HG02852 (cell line): ENCODE measurements at regions not wholly inside any gene's neighbourhood (a gene's known extent, or its start where the extent isn't known, plus 50 kb on each side); places are given as distances from the start of the nearest gene placed in this dataset.

Experiments used
- ATAC-seq: cut with Tn5 transposase; IDR thresholded peaks from one replicate; pipeline ENCODE4 v1.9.1; 2021; ENCODE audit warnings: mild to moderate bottlenecking, moderate library complexity; ENCODE audit not compliant: unreplicated experiment

DNA sequence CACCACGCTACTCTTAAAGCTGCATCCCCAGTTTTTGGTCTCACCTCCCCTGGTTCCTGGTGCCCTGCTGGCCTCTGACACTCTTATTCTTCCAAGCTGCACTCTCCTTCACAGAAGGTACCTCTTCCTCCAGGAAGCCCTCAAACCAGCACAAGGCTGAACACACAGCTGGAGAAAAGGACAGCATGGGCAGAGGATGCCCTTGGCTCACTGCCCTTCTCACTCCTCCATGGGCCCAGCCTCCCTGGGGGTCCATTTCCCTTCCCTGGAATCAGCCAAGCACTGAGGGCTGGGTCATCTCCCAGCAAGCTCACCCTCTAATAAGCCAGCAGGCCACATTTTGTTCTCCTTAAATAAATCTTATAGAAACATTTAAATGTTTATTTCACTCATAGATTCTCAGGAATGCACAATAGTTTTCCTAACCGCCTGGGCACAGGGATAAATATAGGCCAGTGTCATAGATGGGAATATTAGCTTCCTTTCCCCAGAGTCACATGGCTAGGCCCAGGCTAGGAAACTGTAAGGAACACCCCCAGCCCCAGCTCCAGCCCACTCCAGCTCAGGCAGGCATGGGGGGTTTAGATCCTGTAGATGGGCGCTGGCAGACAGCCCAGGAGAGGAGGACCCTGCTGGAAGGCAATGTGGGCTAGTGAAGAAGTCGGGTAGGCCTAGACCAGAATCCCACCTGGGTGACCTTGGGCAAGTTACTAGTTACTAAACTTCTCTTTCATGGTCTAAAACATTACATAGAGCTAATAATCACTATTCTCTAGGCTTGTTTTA lies 51.5 kb downstream of the IRAG1 start:
- ATAC-seq, result no peak

DNA sequence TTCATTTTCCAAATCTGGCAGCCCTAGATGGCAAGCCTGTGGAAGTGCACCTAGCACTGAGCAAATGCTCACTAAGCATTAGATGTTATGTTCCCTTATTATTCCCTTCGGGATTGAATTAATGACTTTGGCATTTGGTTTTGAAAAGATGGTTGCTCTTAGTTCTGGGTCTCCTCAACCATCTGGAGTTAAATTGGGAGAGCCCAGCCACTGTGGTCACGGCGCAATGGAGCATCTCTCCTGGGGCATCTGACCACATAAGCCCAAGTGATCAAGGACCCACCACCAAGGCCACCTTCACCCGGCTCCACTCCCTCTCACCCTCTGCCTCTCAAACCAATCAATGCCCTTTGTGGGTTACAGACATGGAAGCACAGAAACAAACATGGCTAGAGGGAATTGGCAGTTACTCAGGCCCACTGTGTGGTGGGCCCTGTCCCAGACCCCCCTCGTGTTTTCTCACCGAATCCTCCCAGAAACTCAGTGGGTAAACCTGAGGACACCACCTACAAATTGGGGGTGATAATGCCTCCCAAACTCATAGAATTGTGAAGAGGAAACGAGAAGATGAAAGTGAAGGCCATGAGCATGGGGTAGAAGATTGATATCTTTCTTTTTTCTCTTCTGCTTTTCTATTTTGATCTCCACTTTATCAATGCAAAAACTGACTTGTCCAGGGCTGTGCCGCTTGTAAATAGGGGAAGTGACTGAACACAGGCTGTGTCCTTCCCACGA lies 52.2 kb downstream of the IRAG1 start:
- ATAC-seq, result peak; percentile 91

- ATAC-seq, result no peak
Observed at GRCh38 chr11:10640308-10640707, 53.2 kb downstream of the IRAG1 start.

DNA sequence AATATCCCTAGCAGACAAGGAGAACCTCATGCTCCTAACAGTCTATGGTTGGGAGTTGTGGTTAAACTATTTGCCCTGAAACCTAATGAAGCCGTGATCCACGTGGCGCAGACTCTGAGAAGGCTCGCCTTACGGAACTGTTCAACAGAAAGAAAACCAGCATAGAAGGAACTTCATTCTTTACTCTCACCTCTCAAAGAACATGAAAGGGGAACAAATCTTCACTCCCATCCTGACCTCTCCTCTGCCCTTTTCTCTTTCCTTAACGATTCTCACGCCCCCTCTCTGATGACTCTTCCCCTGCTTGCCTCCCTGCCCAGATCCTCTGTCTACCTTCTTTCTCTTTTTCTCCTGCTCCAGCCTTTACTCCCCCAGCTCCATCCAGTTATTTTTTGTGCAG lies 54.2 kb downstream of the IRAG1 start:
- ATAC-seq, result no peak

GRCh38 chr11:10638316-10638925 lies 55.1 kb downstream of the IRAG1 start:
- no peak for ATAC-seq

DNA sequence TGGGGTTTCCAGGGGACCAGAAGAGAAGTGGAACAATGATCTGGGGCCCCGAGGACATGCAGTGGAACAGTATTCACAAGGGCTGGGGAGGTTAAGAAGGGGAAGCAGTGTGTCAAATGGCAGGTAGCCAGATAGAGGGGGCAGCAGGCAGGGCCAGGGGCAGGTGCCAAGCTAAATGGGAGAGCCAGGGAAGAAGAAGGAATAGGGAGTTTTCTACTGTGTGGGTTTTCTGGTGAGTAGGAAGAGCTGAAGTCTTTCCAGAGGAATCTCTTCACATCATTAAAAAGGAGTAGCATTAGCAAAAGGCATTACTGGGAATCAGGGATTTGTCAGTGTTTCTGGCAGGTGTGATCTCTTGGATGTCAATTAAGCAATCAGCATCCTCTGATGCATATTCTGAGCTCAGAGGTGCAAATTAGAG lies 55.8 kb downstream of the IRAG1 start:
- ATAC-seq, result no peak

- ATAC-seq, result no peak
Observed at GRCh38 chr11:10634407-10634806, 59.1 kb downstream of the IRAG1 start.

- no peak for ATAC-seq
Observed at GRCh38 chr11:10633261-10633660, 60.3 kb downstream of the IRAG1 start.

DNA sequence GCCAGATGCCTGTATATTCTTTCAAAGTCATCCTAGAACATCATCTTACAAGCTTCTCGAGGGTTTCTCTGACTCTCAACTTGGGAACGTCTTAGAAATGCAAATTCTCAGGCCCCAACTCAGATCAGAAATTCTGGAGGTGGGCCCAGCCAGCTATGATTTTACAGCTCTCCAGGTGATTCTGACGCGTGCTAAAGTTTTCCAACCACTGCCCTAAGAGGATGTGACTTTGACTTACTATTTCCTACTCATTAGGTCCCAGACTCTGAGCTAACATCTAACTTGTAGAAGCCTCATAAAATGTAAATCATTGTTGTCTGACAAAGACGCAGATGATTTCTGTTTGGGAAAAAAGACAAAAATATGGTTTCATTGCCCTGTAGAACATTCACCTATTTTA lies 61.1 kb downstream of the IRAG1 start:
- ATAC-seq, result no peak

DNA sequence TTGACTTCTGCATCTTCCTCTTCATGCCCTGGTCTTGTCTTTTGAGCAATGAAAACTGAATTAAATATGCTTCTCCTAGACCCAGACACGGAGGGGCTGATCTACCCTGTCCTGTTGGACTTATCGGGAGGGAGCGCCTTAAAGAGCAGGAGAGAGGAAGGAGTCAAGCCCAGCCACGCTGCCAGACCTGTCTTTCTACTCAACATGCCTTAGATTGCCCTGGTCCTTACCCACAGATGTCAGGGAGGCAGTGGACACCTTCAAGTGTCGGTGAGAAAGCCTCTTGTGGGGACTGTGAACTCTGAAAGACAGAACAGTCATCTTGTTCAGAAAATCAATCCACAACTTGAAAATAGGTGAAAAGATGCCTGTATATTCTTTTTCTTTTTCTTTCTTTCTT lies 61.8 kb downstream of the IRAG1 start:
- no peak for ATAC-seq

DNA sequence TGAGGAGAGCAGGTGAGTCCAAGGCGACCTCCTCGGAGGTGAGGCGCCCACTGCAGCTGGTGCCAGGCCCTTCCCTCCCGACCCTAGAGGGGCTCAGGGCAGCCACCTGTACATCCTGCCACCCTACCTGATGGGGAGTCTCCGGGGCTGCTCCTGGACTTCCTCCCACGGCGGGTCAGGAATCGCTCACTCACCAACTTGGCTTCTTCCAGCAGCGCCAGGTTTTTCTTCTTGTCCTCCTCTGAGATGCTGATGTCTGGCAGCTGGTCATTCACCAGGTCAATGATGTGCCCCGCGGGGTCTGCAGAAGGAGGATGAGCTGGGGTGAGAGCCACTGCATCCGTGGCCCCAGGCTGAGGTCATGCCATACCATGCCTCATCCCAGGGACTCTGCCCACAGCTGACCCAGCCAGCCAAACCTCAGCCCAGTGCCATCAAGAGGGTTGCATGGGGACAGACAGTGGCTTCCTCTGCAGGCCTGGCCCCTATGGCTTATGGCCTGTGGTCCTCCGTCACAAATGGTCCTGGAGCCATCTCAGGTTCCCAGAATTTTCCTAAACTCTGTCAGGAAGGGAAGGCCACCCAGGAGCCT lies 61.0 kb upstream of the LYVE1 start:
- ATAC-seq, result no peak

DNA sequence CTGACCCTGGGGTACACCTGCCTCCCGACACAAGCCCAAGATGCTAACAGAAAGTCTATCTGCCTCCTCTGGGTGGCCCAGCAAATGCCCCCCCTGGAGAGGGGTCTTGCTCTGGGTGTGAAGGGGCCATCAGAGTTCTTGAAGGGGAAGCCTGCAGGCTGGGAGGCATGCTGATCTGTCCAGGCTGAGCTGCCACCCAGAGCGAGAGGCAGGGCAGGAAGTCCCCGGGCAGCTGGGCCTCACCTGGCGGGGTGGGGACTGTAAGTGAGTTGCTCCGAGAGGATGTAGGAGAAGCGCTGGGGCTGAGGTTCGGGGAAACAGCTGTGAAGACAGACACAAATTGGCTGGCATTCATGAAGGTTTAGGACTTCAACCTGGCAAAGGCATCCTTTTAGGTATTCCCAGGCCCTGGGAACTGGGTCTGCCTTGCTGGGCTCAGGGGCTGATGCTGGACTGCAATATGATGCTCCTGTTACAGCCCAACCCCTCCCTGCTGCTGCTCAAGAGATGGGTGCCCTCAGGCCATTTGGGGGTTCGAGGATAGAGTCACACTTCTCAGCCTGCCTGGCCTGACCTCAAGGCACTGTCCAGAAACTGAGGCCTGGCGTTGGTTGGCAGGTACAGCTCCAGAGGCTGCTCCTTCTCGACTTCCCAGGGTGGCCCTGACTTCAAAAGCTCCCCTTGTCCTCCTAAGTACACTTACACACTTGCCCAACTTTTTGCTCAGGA lies 60.2 kb upstream of the LYVE1 start:
- ATAC-seq, result no peak

GRCh38 chr11:10627816-10628215 lies 59.4 kb upstream of the LYVE1 start:
- no peak for ATAC-seq

DNA sequence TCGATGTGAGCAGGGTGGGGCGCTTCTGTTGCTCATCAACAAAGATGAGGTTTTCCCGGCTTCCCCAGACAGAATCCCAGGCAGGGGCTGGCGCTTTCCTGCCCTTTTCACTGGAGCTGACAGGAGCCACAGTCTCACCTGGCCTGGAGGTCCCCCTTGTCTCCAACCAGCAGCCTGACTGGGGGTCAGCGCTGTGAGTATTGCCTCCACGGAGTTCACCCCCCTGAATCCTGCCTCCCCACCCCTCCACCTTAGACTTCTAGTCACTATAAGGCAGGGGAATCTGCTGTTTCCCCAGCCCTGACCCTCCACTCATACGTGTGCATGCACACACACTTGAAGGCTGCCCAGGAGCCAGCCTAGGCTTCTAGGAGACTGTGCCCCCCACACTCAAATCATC lies 58.8 kb upstream of the LYVE1 start:
- no peak for ATAC-seq

- no peak for ATAC-seq
Observed at GRCh38 chr11:10625982-10626311, 57.5 kb upstream of the LYVE1 start.

- ATAC-seq, result no peak
Observed at GRCh38 chr11:10625281-10625981, 57.0 kb upstream of the LYVE1 start.

GRCh38 chr11:10623797-10624761 lies 55.6 kb upstream of the LYVE1 start:
- no peak for ATAC-seq

DNA sequence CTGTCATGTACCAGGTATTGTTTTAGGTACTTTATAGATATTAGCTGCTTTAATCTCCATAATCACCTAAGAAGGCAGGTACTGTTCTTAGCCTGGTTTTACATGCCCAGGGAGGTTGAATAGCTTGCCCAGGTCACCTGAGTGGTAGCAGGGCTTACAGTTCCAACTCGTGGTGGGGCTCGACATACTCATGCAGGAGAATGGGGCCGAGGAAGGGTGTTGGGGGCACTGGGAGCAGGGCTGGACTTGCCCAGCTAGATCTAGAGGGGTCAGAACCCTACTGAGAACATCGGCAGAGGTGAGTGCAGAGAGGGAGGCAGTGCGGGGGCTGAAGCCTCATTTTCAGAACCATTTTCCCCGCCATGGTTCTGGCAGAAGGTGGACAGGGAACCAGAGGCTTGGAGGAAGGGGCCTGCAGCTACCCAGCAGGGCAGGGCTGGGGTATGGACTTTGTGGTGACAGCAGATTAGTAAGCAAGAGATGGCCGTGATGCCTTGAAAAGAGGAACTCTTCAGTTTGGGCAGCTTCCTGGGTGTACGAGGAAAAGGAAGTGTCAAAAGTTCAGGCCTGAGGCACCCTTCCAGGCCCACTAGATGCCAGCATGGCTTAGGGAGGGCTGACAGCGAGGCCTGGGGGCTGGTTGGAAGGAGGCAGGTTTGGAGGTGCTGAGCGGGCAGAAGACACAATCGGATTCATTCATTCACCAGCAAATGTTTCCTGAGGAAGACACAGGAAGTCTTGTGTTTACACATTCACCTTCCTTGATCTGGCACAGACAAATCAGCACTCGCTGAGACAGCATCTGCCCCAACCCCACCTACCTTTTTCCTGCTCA lies 54.7 kb upstream of the LYVE1 start:
- ATAC-seq, result no peak
